Ovary (tissue), 7 donors: ENCODE measurements at regions not wholly inside any gene's neighbourhood (a gene's known extent, or its start where the extent isn't known, plus 50 kb on each side); places are given as distances from the start of the nearest gene placed in this dataset.

ENCODE experiments used
- DNase-seq, 5 donors: peaks; one replicate each; pipeline ENCODE4 v3.0.0-alpha.2; 2019 to 2020
- H3K27ac ChIP-seq, 2 donors: fragments of 200-600 bp; one replicate each; pipeline versions ENCODE4 v1.5.1 to v1.8.0; 2019 to 2022
- H3K27me3 ChIP-seq: fragments of 200-600 bp; one replicate; pipeline ENCODE4 v1.8.0; 2022
- H3K36me3 ChIP-seq: fragments of 200-600 bp; sonication (generic); one replicate; pipeline ENCODE4 v1.5.1; 2019
- H3K4me1 ChIP-seq: one replicate; pipeline ENCODE4 v1.8.1; 2013; ENCODE audit warnings: mild to moderate bottlenecking, moderate library complexity; ENCODE audit not compliant: insufficient read depth
- H3K4me3 ChIP-seq: fragments of 200-600 bp; sonication (generic); one replicate; pipeline ENCODE4 v1.5.1; 2017
- H3K9me3 ChIP-seq, 2 donors: fragments of 200-600 bp in 1 of 2; sonication (generic) in 1 of 2; one replicate each; pipeline versions ENCODE4 v1.5.1 to v1.8.1; 2013 to 2019; ENCODE audit warnings: mild to moderate bottlenecking in 1 of 2, moderate library complexity in 1 of 2
- CTCF ChIP-seq, 3 donors: fragments of 450-650 bp in 2 of 3; fragments of 200-600 bp in 1 of 3; IDR thresholded peaks; one replicate each; pipeline versions ENCODE4 v1.5.1 to v1.8.0; 2016 to 2022; ENCODE audit warnings: antibody characterized with exemption in 3 of 3, mild to moderate bottlenecking in 1 of 3
- EP300 ChIP-seq: sonication (generic); formaldehyde crosslinking; IDR thresholded peaks from one replicate; pipeline ENCODE4 v1.6.1; 2017; ENCODE audit warnings: antibody characterized with exemption
- POLR2A ChIP-seq: fragments of 450-650 bp; IDR thresholded peaks from one replicate; pipeline ENCODE4 v1.6.1; 2017; ENCODE audit warnings: antibody characterized with exemption, mild to moderate bottlenecking, moderate library complexity
- WGBS, 3 donors: extraction: QIAGEN DNeasy Blood & Tissue Kit in 1 of 3; methylation state at CpG; one replicate each; pipeline versions ENCODE4 v1.1.5 to v1.1.7; 2013 to 2017; 5-methylcytosine and 5-hydroxymethylcytosine counted together
- intact Hi-C, 4 donors: fragments of 100-400 bp; cut with DNase I; formaldehyde crosslinking; loops; one replicate each; pipeline versions ENCODE4 v1.11.0 to v1.15.1; 2022 to 2023
- donor health status: DM: no; HTN: no; CAD: no; lungs with moderate emphysema.
- donor health status: DM: no; HTN: no; CAD: no.
- donor health status: Bipolar disorder and iron deficiency.
- donor health status: DM: no; HTN: no; CAD: no.
- donor health status: DM: yes; HTN: yes; CAD: no.

- Histone ChIP-seq H3K4me3 (no peak overlapping the region), H3K27me3 (no peaks in the 10 kb centered on the region), H3K36me3 (no peaks in the 10 kb centered on the region), H3K27ac (no peak overlapping the region), H3K9me3 (no peaks in the 10 kb centered on the region), H3K4me1 (no peaks in the 10 kb centered on the region)
- 79 to 85% (median 85%) methylated on average over 3 of the region's 3 CpGs for WGBS, 3 donors
- no peak for DNase-seq
- TF ChIP-seq EP300 (no peak), CTCF (IDR thresholded peaks at IDR 0.05) (no peak), POLR2A (no peak)
- intact Hi-C loops: no loop called here
Measured at GRCh38 chr15:91717811-91718210, 135.7 kb upstream of the SLCO3A1 start.

GRCh38 chr15:91723959-91724358 is 129.5 kb upstream of the SLCO3A1 start:
- WGBS, 3 donors: 73 to 86% (median 75%) methylated on average over 6 of the region's 6 CpGs
- TF ChIP-seq CTCF (IDR thresholded peaks at IDR 0.05) (no peak), EP300 (no peak), POLR2A (no peak)
- H3K36me3 ChIP-seq: no peaks in the 10 kb centered on the region
- H3K27ac ChIP-seq: no peak overlapping the region
- DNase-seq: no peak
- no peak overlapping the region for H3K4me3 ChIP-seq
- H3K9me3 ChIP-seq: no peaks in the 10 kb centered on the region
- no peaks in the 10 kb centered on the region for H3K4me1 ChIP-seq
- intact Hi-C loops: no loop called here
- no peaks in the 10 kb centered on the region for H3K27me3 ChIP-seq

GRCh38 chr15:91733661-91734060 is 119.8 kb upstream of the SLCO3A1 start:
- H3K9me3 ChIP-seq: no peaks in the 10 kb centered on the region
- no peaks in the 10 kb centered on the region for H3K27me3 ChIP-seq
- TF ChIP-seq POLR2A: no peak
- no peak for TF ChIP-seq CTCF (IDR thresholded peaks at IDR 0.05)
- no peak for TF ChIP-seq EP300
- no peak overlapping the region for H3K4me3 ChIP-seq
- intact Hi-C loops: no loop called here
- H3K36me3 ChIP-seq: no peaks in the 10 kb centered on the region
- WGBS, 3 donors: 91 to 94% (median 94%) methylated on average over 6 of the region's 6 CpGs
- no peak overlapping the region for H3K27ac ChIP-seq
- H3K4me1 ChIP-seq: no peaks in the 10 kb centered on the region
- no peak for DNase-seq

- no peak for DNase-seq
- WGBS, 3 donors: 49 to 65% (median 63%) methylated on average over 13 of the region's 13 CpGs
- TF ChIP-seq EP300 (no peak), POLR2A (no peak), CTCF (IDR thresholded peaks at IDR 0.05) (no peak)
- Histone ChIP-seq H3K36me3 (no peaks in the 10 kb centered on the region), H3K27me3 (no peaks in the 10 kb centered on the region), H3K27ac (no peak overlapping the region), H3K4me1 (peaks cover 2% of the 10 kb centered on the region), H3K4me3 (no peak overlapping the region), H3K9me3 (no peaks in the 10 kb centered on the region)
- intact Hi-C loops: no loop called here
Measured at GRCh38 chr15:91737151-91737818, 116.2 kb upstream of the SLCO3A1 start.
